Inferior parietal cortex (tissue), 1 donor: ENCODE measurements at regions not wholly inside any gene's neighbourhood (a gene's known extent, or its start where the extent isn't known, plus 50 kb on each side); places are given as distances from the start of the nearest gene placed in this dataset.
"Not testable (repeated sequence)": the region's sequence is repeated elsewhere in the genome, so short reads cannot be mapped to it uniquely, and the experiment has no call there.

ENCODE experiments used
- DNase-seq: peaks from one replicate; pipeline ENCODE4 v3.0.0-alpha.2; 2016; ENCODE audit errors: extremely low spot score

- no peak for DNase-seq
Measured at GRCh38 chr2:8251856-8252255, 430.0 kb upstream of the ID2 start.

- no peak for DNase-seq
Measured at GRCh38 chr2:8252997-8253694, 428.7 kb upstream of the ID2 start.

- DNase-seq: no peak
Measured at GRCh38 chr2:8253781-8254180, 428.1 kb upstream of the ID2 start.

GRCh38 chr2:8254214-8254613, 427.6 kb upstream of the ID2 start:
- DNase-seq: not testable (repeated sequence)

- no peak for DNase-seq
Measured at GRCh38 chr2:8254791-8255447, 426.9 kb upstream of the ID2 start.

GRCh38 chr2:8255448-8255800, 426.4 kb upstream of the ID2 start:
- DNase-seq: no peak

- DNase-seq: no peak
Measured at GRCh38 chr2:8256905-8257304, 425.0 kb upstream of the ID2 start.

- DNase-seq: no peak
Measured at GRCh38 chr2:8257502-8257901, 424.4 kb upstream of the ID2 start.

GRCh38 chr2:8258406-8258805, 423.4 kb upstream of the ID2 start:
- DNase-seq: no peak

- DNase-seq: peak; percentile 72
Measured at GRCh38 chr2:8259106-8259840, 422.6 kb upstream of the ID2 start.

GRCh38 chr2:8259841-8260178, 422.0 kb upstream of the ID2 start:
- peak; percentile 53 for DNase-seq

- peak; percentile 69 for DNase-seq
Measured at GRCh38 chr2:8260213-8260612, 421.6 kb upstream of the ID2 start.

- no peak for DNase-seq
Measured at GRCh38 chr2:8263901-8264300, 418.0 kb upstream of the ID2 start.

- no peak for DNase-seq
Measured at GRCh38 chr2:8264981-8265380, 416.9 kb upstream of the ID2 start.

GRCh38 chr2:8265476-8266226, 416.2 kb upstream of the ID2 start:
- DNase-seq: no peak

GRCh38 chr2:8266563-8266962, 415.3 kb upstream of the ID2 start:
- no peak for DNase-seq

- no peak for DNase-seq
Measured at GRCh38 chr2:8267048-8267447, 414.8 kb upstream of the ID2 start.

- no peak for DNase-seq
Measured at GRCh38 chr2:8267721-8268120, 414.1 kb upstream of the ID2 start.

GRCh38 chr2:8268172-8268783, 413.6 kb upstream of the ID2 start:
- no peak for DNase-seq

- no peak for DNase-seq
Measured at GRCh38 chr2:8270699-8271098, 411.2 kb upstream of the ID2 start.

GRCh38 chr2:8271461-8271860, 410.4 kb upstream of the ID2 start:
- DNase-seq: no peak

GRCh38 chr2:8276026-8276425, 405.8 kb upstream of the ID2 start:
- no peak for DNase-seq
